Glutamatergic neuron (in vitro differentiated cells): ENCODE measurements at regions not wholly inside any gene's neighbourhood (a gene's known extent, or its start where the extent isn't known, plus 50 kb on each side); places are given as distances from the start of the nearest gene placed in this dataset.

Experiments
- DNase-seq: peaks from one replicate; pipeline ENCODE4 v3.0.0; 2022
- H3K27ac Mint-ChIP-seq: one replicate; pipeline ENCODE4 v1.8.0; 2020; ENCODE audit warnings: mild to moderate bottlenecking, mixed read lengths, inconsistent platforms; ENCODE audit not compliant: unreplicated experiment
- H3K27me3 Mint-ChIP-seq: one replicate; pipeline ENCODE4 v1.8.0; 2020; ENCODE audit warnings: mild to moderate bottlenecking, moderate library complexity, mixed read lengths, inconsistent platforms; ENCODE audit not compliant: unreplicated experiment
- H3K36me3 Mint-ChIP-seq: one replicate; pipeline ENCODE4 v1.8.0; 2020; ENCODE audit warnings: mild to moderate bottlenecking, mixed read lengths, inconsistent platforms; ENCODE audit not compliant: unreplicated experiment
- H3K4me1 Mint-ChIP-seq: one replicate; pipeline ENCODE4 v1.8.0; 2020; ENCODE audit warnings: mild to moderate bottlenecking, low read depth, mixed read lengths, inconsistent platforms; ENCODE audit not compliant: unreplicated experiment
- H3K4me3 Mint-ChIP-seq: one replicate; pipeline ENCODE4 v1.8.0; 2020; ENCODE audit warnings: mild to moderate bottlenecking, mixed read lengths, inconsistent platforms; ENCODE audit not compliant: unreplicated experiment
- H3K9me3 Mint-ChIP-seq: one replicate; pipeline ENCODE4 v1.8.0; 2020; ENCODE audit warnings: mild to moderate bottlenecking, moderate library complexity, mixed read lengths, inconsistent platforms; ENCODE audit not compliant: unreplicated experiment
- CTCF ChIP-seq: fragments of 200-600 bp; sonication (generic); IDR thresholded peaks from one replicate; pipeline ENCODE4 v1.5.0; 2021; ENCODE audit not compliant: partially characterized antibody, unreplicated experiment

- no peak overlapping the region for H3K4me3 Mint-ChIP-seq
Measured at GRCh38 chr5:153340738-153341137, 149.7 kb upstream of the GRIA1 start.

GRCh38 chr5:153342487-153342886 lies 148.0 kb upstream of the GRIA1 start:
- H3K27ac Mint-ChIP-seq: no peak overlapping the region
- no peaks in the 10 kb centered on the region for H3K4me1 Mint-ChIP-seq
- TF ChIP-seq CTCF: no peak
- no peaks in the 10 kb centered on the region for H3K9me3 Mint-ChIP-seq
- no peaks in the 10 kb centered on the region for H3K27me3 Mint-ChIP-seq
- no peak for DNase-seq
- H3K4me3 Mint-ChIP-seq: no peak overlapping the region
- H3K36me3 Mint-ChIP-seq: no peaks in the 10 kb centered on the region

More at GRCh38 chr5:153340738-153341137, 149.7 kb upstream of the GRIA1 start:
- Mint-ChIP-seq H3K27me3 (peaks cover 2% of the 10 kb centered on the region), H3K4me1 (no peaks in the 10 kb centered on the region), H3K27ac (no peak overlapping the region), H3K36me3 (no peaks in the 10 kb centered on the region), H3K9me3 (no peaks in the 10 kb centered on the region)
- TF ChIP-seq CTCF: no peak
- no peak for DNase-seq

- Mint-ChIP-seq H3K27me3 (peaks cover 2% of the 10 kb centered on the region), H3K9me3 (no peaks in the 10 kb centered on the region), H3K27ac (no peak overlapping the region), H3K4me3 (no peak overlapping the region), H3K4me1 (peaks cover 1% of the 10 kb centered on the region), H3K36me3 (no peaks in the 10 kb centered on the region)
- DNase-seq: no peak
- TF ChIP-seq CTCF: no peak
Measured at GRCh38 chr5:153347611-153348010, 142.9 kb upstream of the GRIA1 start.

GRCh38 chr5:153350175-153350883 lies 140.1 kb upstream of the GRIA1 start:
- H3K4me1 Mint-ChIP-seq: peaks cover 11% of the 10 kb centered on the region

More at GRCh38 chr5:153350175-153350883, 140.1 kb upstream of the GRIA1 start:
- TF ChIP-seq CTCF: no peak
- Mint-ChIP-seq H3K9me3 (no peaks in the 10 kb centered on the region), H3K36me3 (no peaks in the 10 kb centered on the region), H3K4me3 (no peak overlapping the region), H3K27me3 (peaks cover 2% of the 10 kb centered on the region), H3K27ac (no peak overlapping the region)
- no peak for DNase-seq
